GM18909 (cell line): ENCODE measurements at regions not wholly inside any gene's neighbourhood (a gene's known extent, or its start where the extent isn't known, plus 50 kb on each side); places are given as distances from the start of the nearest gene placed in this dataset.
"Not testable (repeated sequence)": the region's sequence is repeated elsewhere in the genome, so short reads cannot be mapped to it uniquely, and the experiment has no call there.

Experiments
- ATAC-seq: cut with Tn5 transposase; IDR thresholded peaks from one replicate; pipeline ENCODE4 v1.9.1; 2021; ENCODE audit warnings: mild to moderate bottlenecking; ENCODE audit not compliant: unreplicated experiment, poor library complexity

DNA sequence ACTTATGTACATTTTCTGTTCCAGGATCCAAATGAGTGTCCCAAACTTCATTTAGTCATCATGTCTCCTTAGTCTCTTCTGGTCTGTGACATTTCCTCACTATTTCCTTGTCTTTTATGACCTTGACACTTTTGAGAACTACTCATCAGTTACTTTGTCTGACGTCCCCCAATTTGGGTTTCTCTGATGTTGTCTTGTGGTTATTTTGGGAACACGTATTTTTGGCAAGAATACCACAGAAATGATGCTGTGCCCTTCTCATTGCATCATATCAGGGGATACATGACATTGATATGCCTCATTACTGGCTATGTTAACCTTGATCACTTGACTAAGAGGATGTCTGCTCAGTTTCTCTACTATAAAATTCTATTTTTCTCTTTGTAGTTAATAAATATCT is 308.8 kb downstream of the ZNF674 start:
- no peak for ATAC-seq

- ATAC-seq: no peak
These were observed 309.4 kb downstream of the ZNF674 start for GRCh38 chrX:46235778-46236177.

GRCh38 chrX:46234775-46235174 is 310.4 kb downstream of the ZNF674 start:
- ATAC-seq: no peak

GRCh38 chrX:46228389-46228788 is 316.8 kb downstream of the ZNF674 start:
- no peak for ATAC-seq

- no peak for ATAC-seq
These were observed 318.8 kb downstream of the ZNF674 start for GRCh38 chrX:46226422-46226821.

- not testable (repeated sequence) for ATAC-seq
These were observed 321.7 kb downstream of the ZNF674 start for GRCh38 chrX:46223499-46223898.

DNA sequence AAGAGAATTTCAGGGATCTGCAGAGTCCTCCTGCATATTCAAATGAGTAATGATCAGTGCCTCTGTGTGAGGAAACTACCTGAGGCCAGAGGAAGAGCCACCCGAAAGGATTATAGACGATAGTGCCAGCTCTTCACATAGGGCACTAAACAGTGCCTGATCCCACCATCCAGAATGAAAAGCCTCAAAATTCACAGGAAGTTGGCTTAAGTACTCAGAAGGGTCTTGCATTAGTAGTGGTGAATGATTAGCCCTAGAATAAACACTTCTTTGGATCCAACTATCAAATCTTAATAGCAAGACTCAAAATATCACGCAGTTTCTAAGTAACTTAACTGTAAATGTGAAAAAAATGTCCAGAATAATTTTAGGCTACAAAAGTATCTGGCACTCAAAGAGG is 324.4 kb downstream of the ZNF674 start:
- no peak for ATAC-seq

- no peak for ATAC-seq
These were observed 326.8 kb downstream of the ZNF674 start for GRCh38 chrX:46218373-46218772.

DNA sequence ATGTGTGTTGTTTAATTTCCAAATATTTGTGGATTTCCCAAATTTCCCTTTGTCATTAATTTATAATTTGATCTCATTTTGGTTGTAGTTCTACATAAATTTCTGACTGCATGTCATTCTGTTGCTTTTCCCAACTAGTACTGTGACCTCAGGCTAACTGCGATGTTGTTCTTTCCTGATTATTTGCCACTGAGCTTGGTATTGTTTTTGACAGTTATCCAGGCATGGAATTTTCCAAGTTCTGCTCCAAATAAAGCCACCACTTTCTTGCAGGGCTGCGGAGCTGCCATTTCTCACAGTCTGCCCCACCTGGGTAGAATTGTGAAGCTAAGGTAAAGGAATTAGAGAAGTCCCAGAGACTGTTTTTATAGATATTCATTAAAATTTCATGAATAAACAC is 328.8 kb downstream of the ZNF674 start:
- ATAC-seq: no peak

DNA sequence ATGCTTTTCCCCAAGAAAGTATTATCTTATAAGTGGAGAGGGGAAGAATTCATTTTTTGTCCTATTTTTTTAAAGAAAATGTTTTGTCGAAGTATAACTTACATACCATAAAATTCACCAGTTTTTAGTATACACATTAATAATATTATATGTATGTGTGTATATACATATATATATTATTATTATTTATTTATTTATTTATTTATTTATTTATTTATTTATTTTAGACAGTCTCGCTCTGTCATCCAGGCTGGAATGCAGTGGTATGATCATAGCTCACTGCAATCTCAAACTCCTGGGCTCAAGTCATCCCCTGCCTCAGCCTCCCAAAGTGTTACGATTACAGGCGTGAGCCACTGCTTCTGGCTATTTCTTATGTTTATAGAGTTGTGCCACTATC is 334.1 kb downstream of the ZNF674 start:
- ATAC-seq: no peak

- no peak for ATAC-seq
These were observed 335.5 kb downstream of the ZNF674 start for GRCh38 chrX:46209768-46210167.

DNA sequence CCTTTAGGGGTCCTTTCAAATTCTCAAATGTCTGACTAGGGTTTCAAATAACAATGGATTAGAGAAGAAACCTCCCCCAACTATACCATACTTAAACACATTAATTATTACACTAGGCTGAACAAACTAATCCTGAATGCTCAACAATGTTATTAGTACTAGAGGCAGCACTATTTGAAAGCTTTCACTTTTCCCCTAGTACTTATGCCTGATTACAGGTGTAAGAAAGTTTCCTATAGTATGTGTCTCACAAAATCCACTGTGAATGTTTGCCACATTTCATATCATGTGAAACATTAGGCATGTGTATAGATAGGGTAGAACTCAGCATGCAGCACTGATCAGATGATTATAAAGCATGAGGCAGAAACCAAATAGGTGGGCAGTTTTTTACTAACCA is 336.2 kb downstream of the ZNF674 start:
- ATAC-seq: no peak

GRCh38 chrX:46208225-46208854 is 336.9 kb downstream of the ZNF674 start:
- peak; percentile 72 for ATAC-seq

- no peak for ATAC-seq
These were observed 340.3 kb downstream of the ZNF674 start for GRCh38 chrX:46204721-46205422.

DNA sequence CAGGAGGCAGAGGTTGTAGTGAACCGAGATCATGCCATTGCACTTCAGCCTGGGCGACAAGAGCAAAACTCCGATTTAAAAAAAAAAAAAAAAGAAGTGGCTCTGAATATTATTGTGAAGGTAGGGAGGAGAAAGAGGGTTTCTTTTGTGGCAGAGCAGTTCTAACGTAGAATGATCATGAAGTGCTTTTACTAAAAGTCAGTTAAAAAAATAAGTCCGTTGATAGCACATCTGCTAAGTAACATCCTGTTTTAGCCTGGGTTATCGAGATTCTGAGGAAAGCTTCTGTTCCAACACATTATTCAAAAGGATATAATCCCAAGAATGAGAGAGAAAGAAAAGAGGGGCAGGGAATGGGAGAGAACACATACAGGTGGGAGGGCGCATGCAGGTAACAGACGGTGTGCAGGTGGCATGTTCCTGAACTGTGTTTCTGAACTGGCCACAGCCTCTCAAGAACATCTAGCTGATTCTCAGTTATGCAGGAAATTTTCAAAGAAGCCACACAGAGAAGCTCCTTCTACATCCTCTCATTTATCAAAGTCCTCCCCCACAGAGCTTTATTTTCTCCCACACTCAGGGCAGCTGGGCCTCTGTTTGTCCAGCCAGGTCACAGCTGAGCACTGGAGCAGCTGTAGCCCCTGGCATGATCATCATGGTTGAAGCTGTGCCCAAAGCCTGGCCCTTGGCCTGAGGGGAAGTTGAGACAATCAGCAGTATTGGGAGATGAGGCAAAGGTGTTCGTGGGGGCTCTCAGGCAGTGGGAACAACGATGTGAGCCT is 342.3 kb downstream of the ZNF674 start:
- ATAC-seq: no peak

- ATAC-seq: no peak
These were observed 344.8 kb downstream of the ZNF674 start for GRCh38 chrX:46200413-46200812.

GRCh38 chrX:46198858-46199257 is 346.4 kb downstream of the ZNF674 start:
- no peak for ATAC-seq

GRCh38 chrX:46186811-46187106 is 358.5 kb downstream of the ZNF674 start:
- ATAC-seq: not testable (repeated sequence)

DNA sequence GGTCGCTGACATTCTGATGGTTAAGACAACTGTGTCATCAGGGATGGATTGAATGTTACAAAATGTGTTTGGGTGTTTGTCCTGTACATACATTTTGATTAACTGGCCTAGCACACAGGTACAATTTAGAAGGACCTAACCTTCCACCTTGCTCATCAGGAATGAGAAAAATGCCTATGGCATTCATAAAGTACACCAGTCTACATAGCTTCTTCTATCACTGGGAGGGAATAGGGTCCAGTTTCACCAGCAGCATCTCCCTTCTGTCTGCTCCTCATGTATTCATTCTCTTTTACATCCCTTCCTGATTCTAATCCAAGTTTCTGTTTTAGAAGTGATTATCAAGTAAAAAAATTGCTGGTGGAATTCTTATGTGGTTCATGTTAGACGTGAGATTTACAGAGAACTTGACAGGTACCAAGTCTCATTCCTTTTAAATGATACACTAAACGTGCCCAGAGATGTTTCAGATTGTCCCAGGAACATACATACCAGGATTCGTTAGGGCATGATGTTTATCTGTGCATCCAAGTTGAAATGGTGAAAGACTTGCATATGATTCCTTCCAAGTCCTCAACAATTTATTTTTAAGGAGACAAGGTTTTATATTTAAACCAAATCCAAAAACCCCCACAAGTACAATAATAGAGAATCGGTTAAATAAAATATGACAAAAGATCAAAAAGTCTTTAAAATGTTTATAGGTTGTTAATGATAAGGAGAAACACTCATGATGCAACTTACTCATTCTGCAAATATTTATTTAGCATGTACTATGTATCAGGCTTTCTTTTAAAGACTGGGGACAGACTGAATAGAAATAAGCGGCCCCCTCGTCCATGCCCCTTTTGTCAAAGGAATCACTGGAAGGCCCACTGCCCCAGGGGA is 359.1 kb downstream of the ZNF674 start:
- no peak for ATAC-seq

DNA sequence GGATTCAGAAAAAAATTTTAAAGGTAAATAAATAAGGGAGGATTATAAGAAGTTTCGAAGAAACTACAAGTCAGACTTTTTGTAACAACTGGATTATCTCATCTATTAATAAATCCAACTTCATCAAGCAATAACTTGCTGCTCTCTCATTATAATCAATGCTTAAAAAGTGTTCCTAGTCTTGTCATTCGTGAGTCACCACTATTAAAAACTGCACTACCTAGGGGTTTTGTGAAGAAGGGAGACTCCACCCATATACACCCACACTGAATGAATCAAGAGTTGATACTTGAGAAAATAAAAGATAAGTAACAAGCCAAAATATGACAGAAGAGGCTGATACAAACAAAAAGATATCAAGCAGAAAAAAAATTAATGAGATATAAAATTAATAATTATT is 360.5 kb downstream of the ZNF674 start:
- no peak for ATAC-seq

- peak; percentile 96 for ATAC-seq
These were observed 364.9 kb downstream of the ZNF674 start for GRCh38 chrX:46180258-46180687.
